NOMO-1 treated with DMSO at 0.1 percent for 48 hours (cell line): ENCODE measurements at regions not wholly inside any gene's neighbourhood (a gene's known extent, or its start where the extent isn't known, plus 50 kb on each side); places are given as distances from the start of the nearest gene placed in this dataset.
A peak's percentile ranks its signal among the peaks of the same experiment; 100 is the strongest.

Experiments used
- DNase-seq: peaks from one replicate; lab custom pipeline; 2025; ENCODE audit not compliant: unreplicated experiment; lab: John Stamatoyannopoulos, UW

DNA sequence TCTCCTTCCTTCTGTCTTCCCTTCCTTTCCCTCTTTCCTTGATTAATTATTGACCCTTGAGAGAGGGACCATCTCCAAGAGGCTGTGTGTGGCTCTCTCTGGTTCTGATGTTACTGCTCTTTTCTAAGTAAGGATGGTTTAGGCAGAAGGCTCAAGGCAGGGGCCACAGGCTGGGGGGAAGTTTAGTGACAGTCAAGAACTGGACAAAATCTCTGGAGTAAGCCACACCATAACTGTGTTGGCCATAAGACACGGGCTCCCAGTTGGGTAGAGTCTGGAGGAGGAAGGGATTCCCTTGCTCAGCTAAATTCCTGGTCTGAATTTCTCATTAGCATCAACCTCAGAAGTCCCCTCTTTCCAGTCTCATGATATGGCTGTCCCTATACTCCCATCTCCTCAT lies 74.7 kb downstream of the BUD13 start:
- DNase-seq, result no peak

DNA sequence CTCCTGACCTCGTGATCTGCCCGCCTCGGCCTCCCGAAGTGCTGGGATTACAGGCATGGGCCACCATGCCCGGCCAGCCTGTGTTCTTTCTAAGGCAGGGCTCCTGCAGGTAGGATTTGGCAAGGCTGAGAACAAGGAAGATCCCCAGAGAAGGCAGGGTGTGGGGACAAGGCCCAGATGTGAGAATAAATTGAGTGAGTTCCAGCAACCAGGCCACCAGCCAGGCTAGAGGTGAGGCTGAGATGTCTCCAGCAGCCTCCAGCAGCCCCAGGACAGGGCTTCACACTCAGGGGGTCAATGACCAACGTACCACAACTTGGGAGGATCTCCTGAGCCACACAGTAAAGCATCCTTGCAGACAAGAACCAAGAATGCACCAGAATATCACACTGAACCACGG lies 75.1 kb downstream of the BUD13 start:
- no peak for DNase-seq

DNA sequence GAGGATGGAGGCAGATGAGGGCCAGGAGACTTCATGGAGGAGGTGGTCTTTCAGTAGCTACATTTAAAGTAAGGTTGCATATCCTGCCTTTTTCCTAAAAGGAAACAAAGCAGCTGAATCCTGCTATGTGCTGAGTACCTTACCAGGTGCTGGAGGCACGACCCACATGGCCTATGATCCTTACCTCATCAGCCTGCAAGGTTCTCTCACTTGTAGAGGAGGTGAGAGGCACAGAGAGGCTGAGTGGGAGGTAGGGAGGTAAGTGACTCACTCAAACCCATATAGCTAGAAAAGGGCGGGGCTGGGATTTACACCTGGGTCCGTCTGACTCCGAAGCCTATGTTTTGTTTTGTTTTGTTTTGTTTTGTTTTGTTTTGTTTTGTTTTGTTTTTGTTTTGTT lies 75.8 kb downstream of the BUD13 start:
- no peak for DNase-seq

DNA sequence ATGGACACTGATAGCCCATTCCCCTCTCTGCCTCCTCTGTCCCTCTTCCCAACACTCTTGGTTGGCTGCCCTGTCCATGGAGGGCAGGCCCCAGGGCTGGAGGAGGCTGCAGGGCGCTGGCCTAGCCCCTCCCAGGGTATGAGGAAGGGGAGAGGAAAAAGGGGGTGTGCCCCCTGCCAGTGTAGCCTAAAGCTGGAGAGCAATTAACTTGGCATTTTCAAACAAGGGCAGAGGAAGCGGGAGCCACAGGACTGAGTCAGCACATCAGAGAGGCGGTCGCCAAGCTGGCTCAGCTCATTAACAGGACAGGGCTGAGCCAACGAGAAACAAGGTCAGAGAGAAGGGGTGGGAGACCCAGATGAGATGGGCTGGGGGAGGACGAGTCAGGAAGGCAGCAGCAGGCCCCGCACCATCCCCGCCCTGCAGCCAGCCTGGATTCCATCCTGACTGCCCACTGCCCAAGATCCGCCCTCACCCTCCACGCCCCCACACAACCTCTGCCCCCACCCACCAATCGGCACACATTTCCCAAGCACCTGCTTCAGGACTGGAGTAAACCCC lies 76.3 kb downstream of the BUD13 start:
- DNase-seq, result no peak

DNA sequence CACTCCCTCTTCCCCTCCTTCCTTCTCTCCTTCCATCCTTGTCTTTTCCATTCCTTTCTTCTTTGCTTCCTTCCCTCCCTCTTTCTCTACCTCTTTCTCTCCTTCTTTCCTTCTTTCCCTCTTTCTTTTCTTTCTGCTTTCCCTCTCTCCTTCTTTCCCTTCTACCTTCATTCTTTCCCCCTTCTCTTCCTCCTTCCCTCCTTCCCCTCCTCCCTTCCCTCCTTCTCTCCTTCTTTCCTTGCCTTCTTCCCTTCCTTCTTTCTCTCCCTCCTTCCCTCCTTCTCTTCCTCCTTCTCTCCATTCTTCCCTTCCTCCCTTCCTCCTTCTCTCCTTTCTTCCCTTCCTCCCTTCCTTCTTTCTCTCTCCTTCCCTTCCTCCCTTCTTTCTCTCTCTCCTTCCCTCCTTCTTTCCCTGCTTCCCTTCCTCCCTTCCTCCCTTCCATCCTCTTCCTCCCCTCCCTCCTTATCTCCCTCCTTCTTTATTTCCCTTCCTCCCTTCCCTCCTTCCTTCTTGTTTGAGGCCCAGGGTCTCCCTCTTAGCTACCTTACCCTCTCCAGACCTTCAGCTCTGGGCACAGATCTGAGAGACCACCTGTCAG lies 77.0 kb downstream of the BUD13 start:
- no peak for DNase-seq

DNA sequence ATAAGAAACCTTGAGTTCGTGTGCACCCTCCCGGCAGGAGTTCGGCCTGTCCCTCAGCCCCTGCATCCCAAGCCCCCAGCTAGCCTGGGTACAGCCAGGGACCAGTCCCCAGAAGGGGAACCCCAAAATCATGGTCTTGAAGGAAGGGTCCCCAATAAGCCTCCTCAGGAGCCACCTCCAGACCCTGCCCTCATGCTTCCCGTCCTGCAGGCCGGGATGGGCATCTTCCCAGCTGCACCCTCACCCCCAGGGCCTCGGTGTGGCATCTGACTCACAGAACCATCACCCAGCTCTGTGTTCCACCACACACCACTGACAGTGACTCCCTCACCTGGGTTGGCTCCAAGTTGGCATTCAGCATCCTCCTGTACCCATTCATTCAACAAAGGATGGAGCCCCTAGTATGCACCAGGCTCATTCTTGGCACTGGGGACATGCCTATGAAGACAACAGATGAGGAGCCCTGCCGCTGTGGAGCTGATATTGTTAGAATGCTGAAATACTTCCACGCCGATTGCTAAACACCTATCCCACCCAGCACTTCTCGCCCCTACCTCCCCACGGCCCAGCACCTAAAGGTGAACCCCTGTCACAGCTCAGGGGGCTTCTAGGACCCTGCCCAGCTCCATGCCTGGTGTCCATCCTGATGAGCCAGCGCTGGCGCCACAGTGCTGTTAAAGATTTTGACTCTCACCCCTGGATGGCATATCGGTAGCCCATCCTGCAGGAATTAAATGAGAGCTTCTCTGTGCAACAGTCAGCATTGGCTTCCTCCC lies 77.8 kb downstream of the BUD13 start:
- no peak for DNase-seq

DNA sequence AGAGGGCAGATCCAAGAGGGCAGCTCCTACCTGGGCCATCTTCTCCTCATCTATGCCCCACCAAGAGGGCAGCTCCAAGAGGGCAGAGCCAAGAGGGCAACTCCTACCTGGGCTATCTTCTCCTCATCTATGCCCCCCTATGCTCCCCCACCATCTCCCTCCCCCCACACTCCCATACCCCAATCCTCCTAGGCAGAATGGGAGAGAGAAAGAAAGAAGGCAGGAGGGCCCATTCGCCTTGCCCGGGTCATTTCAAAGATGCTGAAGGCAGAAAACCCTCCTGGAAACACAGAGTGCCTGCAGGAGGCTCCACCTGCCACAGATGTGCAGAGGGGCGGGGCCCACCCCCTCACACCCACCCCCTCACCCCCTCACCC lies 78.5 kb downstream of the BUD13 start:
- DNase-seq, result no peak

DNA sequence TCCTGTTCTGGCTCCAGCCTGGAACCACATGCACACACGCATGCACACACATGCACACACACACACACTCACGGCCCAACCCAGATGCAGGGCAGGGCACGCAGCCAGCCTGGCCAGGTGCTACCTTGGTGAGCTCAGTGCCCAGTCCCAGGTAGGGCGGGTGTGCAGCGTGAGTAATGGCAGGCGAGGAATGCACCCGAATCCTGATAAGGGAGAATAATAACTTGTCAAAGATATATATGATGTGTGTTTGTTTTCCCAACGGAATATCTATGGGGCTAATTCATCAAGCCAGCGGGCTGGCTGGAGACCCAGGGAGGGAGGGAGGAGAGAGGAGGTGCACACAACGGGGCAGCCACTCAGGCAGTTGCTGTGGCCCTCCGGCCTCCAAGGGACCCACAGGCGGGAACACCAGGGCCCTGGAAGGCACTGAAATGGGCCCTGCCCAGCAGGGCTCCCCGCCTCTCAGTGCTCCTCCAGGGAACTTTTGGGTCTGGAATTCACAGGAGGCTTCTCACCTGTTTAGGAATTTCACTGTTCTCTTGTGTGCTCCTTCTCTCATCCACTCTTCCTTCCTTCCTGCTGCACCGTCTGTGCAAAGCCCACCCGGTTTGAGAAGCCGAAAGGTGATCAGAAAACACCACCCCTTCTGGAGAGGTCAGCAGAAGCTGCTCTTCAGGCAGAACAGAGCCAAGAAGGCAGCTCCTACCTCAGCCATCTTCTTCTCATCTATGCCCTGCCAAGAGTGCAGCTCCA lies 79.0 kb downstream of the BUD13 start:
- no peak for DNase-seq

DNA sequence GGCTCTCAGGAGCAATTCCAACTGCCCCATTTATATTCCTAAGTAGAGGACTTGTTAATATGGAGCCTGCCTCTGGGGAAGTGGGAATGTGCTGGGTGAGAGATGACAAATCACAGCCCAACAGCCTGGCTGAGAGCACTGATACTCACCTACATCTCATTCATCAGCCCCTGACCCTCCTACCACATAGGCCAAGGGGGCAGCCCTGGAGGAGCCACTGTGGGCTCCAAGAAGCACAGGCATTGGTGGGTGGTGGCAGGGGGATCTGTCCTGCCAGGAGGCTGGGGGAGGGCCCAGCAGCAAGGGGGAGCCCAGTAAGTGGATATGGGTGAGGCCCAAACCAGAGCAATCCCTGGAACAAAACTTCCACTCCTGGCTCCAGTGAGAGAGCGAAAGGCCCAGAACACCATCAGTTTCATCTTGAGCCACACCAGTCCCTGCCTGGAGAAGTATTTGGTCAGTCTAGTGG lies 79.7 kb downstream of the BUD13 start:
- no peak for DNase-seq

DNA sequence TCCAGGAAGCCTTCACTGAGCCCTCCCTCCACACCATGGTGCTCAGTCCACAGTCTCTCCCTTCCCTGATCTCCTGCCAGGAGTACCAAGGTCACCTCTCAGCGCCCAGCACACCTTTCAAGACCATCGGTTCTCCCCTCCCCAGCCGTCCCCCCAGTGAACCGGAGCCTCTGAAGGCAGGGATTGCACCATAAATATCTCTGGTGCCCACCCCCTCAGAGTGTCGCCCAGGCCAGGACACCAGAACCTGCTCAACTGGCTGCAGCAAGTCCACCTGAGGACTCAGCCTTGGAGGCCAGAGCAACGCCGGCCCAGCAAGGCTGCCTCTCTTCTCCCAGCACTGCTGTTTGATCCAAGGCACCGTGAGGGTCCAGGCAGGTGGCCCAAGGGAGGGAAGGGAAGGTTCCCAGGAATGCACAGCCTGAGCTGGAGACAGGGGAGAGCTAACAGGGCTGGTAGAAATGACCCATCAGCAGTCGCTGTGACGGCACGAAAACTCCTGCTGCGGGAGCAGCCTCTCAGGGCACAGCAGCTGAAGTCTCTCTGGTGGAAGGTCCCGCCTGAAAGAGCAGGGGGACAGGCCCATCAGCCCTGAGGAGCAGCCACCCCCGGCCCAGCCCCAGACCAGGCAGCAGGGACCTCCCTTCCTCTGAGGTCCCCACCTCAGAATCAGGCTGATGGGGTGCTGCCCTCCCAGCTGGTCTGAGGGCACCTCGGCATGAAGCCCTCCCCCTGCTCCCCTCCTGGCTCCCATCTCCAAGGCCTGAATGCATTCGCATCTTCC lies 80.3 kb downstream of the BUD13 start:
- no peak for DNase-seq

DNA sequence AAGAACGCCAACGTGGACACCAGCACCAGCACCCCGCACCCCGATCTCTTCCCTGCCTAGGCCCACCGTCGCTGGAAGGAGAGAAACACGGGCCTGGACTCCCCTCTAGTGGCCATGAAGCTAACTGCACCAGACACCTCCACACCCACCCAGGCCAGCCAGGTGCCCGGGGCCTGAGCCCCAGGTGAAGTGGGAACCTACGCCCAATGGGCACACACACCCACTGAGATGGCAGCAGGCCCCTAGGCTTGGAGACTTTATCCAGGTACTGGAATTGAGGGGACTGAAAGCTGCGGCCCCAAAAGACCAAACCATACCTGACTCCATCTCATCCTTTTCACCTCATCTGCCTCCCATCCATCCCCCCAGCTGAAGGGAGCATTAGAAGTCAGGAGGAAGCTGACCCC lies 81.0 kb downstream of the BUD13 start:
- peak; percentile 20 for DNase-seq

DNA sequence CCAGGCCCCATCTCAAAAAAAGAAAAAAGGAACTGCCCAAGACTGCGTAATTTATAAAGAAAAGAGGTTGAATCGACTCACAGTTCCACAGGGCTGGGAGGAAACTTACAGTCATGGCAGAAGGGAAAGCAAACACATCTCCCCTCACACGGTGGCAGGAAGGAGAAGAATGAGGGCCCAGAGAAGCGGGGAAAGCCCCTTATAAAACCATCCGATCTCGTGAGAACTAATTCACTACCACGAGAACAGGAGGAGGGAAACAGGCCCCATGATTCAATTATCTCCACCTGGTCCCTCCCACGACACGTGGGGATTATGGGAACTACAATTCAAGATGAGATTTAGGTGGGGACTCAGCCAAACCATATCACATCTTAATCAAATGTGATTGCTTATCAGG lies 82.2 kb downstream of the BUD13 start:
- no peak for DNase-seq

DNA sequence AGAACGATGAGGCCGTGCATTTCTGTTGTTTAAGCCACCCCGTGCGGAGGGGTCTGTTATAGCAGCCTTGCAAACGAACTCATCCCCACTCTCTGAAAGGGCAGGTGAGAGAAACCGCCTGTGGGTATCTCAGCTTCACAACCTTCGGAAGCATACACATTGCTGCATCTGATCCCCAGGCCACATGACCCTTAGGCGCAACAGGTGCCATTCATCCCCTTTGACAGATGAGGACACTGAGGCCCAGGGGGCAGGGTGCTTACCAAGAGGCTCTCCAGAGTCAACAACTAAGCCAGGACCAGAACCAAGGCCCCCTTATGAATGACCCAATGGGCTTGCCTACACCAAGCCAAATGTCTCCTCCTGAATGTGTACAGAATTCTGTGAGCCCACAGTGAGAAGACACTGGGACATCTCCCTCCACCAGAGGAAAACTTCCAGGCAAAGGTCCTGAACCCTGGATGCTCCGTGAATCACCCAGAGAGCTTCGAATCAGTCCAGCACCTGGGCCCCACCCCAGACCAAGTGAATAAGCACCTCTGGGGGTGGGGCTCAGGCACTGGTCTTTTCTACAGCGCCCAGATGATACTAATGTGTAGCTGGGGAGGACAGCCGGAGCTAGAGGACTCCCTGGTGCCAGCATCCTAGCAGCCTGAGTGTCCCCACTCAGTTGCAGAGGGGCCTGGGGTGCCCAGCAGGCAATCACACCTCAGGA lies 83.2 kb downstream of the BUD13 start:
- no peak for DNase-seq

DNA sequence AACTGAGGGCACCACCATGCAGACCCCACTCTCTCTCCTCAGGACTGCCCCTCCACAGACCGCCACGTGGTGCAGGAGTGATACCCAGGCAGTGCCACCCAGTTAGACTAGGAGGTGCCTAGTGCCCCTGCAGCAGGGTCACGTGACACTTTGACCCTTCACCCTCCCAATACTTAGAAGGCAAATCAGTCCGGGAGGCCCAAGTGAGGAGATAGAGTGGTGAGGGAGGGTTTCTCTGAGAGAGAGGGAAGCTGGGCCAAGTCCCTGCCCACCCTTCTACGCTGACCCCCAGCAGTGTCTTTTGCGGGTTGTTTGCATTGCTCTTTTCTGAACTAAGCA lies 84.6 kb downstream of the BUD13 start:
- no peak for DNase-seq

DNA sequence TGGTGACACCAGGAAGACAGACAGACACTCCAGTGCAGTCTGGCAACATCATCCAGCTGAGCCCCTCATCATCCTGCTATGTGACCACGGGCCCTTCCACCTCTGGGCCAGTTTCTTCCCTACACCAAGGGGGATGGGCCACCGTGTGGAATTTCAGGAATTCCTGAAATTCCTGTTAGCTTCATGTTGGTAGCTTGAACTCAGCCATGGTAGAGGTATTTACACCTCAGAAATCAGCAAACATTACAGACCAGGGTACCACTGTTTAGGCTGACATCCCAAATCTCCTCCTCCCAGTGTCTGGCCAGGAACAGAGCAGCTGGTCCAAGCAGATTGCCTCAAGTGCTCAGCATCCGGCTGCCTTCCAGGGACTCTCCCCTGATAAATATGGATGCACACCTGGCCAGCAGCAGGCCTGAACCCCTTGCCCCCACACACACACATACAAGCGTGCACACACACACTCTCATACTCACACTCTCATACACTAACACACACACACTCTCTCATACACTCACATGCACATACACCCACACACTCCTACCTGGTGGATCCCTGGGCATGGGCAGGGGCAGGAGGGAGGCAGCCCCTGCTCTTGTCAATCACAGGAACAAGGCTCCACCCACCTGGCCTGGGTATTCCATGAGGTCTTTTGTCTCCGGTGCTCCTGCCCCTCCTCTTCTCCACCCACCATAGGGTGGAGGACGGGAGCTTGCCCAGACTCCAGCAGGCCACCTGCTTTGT lies 85.2 kb downstream of the BUD13 start:
- DNase-seq, result no peak

DNA sequence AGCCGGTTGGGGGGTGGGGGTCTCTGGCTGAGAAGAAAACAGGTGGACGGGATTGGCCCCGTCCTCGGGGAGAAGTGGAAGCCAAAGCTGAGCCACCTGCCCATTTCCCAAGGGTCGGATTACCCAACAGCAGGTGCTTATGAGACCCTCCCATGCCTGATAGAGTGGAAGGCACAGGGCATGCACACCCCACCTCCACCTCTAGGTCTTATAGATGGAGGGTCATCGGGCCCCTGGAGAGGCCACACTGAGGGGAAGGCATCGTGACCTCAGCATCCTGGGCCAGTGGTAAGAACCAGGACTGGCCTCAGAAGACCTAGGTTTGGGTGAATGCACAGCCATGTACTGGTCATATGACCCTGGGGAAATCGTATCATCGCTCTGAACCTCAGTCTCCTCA lies 85.9 kb downstream of the BUD13 start:
- DNase-seq, result no peak

DNA sequence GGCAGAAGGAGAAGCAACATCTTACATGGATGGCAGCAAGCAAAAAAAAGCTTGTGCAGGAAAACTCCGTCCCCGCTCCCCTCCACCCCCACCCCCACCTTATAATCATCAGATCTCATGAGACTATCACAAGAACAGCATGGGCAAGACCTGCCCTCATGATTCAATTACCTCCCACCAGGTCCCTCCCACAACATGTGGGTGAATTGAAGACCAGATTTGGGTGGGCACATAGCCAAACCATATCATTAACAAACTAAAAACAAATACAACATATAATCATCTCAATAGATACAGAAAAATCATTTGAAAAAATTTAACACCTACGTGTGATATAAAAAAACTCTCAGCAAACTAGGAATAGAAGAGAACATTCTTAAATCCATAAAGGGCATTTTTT lies 88.8 kb downstream of the BUD13 start:
- DNase-seq, result no peak

DNA sequence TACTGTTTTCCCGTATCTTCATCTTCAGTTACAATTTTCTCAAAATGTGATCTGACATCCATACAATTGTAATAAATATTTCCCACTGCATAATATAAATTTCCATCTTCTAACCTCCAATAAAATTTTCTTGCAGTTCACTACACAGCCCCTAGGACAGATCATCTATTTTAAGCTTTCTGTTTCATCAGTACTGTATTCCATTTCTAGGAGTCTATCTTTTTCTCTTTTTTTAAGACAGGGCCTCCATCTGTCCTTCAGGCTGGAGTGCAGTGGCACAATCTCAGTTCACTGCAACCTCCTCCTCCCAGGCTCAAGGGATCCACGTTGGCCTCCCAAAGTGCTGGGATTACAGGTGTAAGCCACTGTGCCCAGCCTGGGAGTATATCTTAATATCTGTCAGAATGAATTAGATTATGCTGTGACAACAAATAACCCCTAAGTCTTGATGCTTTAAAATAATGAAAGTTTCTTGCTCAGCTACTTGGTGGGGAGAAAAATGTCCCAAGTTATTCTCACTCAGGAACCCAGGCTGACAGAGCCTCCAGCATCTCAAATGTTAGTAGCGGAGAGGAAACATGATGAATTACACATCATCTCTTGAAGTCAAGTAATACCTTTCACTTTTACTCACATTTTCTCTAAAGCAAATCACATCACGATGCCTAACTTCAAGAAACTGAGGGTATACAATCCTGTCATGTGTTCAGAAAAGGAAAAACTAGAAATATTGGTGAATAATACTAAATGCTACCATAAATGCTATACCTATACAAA lies 92.2 kb downstream of the BUD13 start:
- no peak for DNase-seq

DNA sequence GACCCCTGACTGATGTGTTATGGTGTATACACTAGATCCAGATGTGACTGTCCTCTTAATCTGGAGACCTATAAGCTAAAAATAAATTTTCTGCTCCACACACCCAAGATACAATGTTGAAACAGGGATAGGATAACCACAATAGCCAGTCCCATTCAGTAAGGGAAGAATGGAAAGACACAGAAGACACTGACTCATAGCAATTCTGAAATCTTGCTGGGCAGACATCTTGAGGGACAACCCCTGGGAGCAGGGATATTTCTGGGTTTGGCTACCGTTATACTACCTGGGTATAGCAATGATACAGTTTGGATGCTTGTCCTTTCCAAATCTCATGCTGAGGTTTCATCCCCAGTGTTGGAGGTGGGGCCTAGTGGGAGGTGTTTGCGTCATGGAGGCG lies 93.9 kb downstream of the BUD13 start:
- DNase-seq, result no peak
